ENCODE measurements at regions not wholly inside any gene's neighbourhood (a gene's known extent, or its start where the extent isn't known, plus 50 kb on each side); places are given as distances from the start of the nearest gene placed in this dataset.
"Not testable (repeated sequence)": the region's sequence is repeated elsewhere in the genome, so short reads cannot be mapped to it uniquely, and the experiment has no call there.

- POLR2A ChIA-PET = interaction anchor here (7.3 kb wide), 1 partner anchor 16 kb away, joined by 158 read pairs; a partner anchor contains a TSS
- Histone ChIP-seq H4K20me1 (ENCODE audit: insufficient read depth) (no peaks in the 10 kb centered on the region), H3K27me3 (ENCODE audit: insufficient read depth) (no peaks in the 10 kb centered on the region), H3K9ac (peak overlapping the region; percentile 83; the same call in 1 of the 2 replicates), H2AFZ (ENCODE audit: low read depth) (0 out of 2 replicates have a peak overlapping the region, but pooled peaks have one; percentile 53), H3K4me2 (peak overlapping the region; percentile 91; the same call in 1 of the 2 replicates), H3K27ac (ENCODE audit: low read depth in 2 of 2, low read length in 1 of 2) (peak overlapping the region in 1 of 2 experiments; percentile 85; a peak in 3 of 4 replicates), H3K79me2 (ENCODE audit: insufficient read depth) (peaks cover 12% of the 10 kb centered on the region; the same call in 1 of the 2 replicates), H3F3A (replicated peaks; ENCODE audit: insufficient read depth) (peaks cover 37% of the 10 kb centered on the region), H3K9me3 (no peaks in the 10 kb centered on the region), H3K36me3 (replicated peaks in 1 of 2; ENCODE audit: control insufficient read depth in 1 of 2, insufficient read depth in 2 of 2, low read length in 1 of 2) (no peaks in the 10 kb centered on the region), H3K9me2 (no peaks in the 10 kb centered on the region), H3K4me3 (ENCODE audit: low read depth in 2 of 2, low read length in 1 of 2) (no peak overlapping the region), H3K4me1 (ENCODE audit: control insufficient read depth in 1 of 2, insufficient read depth in 2 of 2, low read depth in 1 of 2, low read length in 1 of 2) (peaks cover 9 to 10% of the 10 kb centered on the region in 2 experiments; a peak in 3 of 4 replicates)
- DNase-seq = no peak
- TF ChIP-seq USF1 (IDR thresholded peaks at IDR 0.05; ENCODE audit: borderline replicate concordance, low read depth) = no peak
- CTCF ChIA-PET = interaction anchor here (0.8 to 1.7 kb wide), 4 partner anchors 34 to 879 kb away, joined by 3 to 7 read pairs (median 5); a partner anchor contains a TSS
- WGBS (ENCODE audit: low lambda C conversion rate) = 80% methylated on average over 7 of the region's 8 CpGs
Measured at GRCh38 chr6:27129917-27130316, 117.6 kb upstream of the PRSS16 start.

- ChIA-PET POLR2A (interaction anchor here (0.6 to 7.3 kb wide), 5 partner anchors 10 to 760 kb away, joined by 3 to 158 read pairs (median 3); a partner anchor contains a TSS), CTCF (interaction anchor here (0.8 to 1.7 kb wide), 8 partner anchors 35 to 880 kb away, joined by 3 to 7 read pairs (median 4); a partner anchor contains a TSS)
- Histone ChIP-seq H3K9me3 (no peaks in the 10 kb centered on the region), H3F3A (replicated peaks; ENCODE audit: insufficient read depth) (peaks cover 37% of the 10 kb centered on the region), H3K79me2 (ENCODE audit: insufficient read depth) (peaks cover 12% of the 10 kb centered on the region; the same call in 1 of the 2 replicates), H3K36me3 (replicated peaks in 1 of 2; ENCODE audit: control insufficient read depth in 1 of 2, insufficient read depth in 2 of 2, low read length in 1 of 2) (no peaks in the 10 kb centered on the region), H4K20me1 (ENCODE audit: insufficient read depth) (no peaks in the 10 kb centered on the region), H3K4me3 (ENCODE audit: low read depth in 2 of 2, low read length in 1 of 2) (peak overlapping the region; percentile 72 to 73), H3K4me1 (ENCODE audit: control insufficient read depth in 1 of 2, insufficient read depth in 2 of 2, low read depth in 1 of 2, low read length in 1 of 2) (peaks cover 9 to 10% of the 10 kb centered on the region in 2 experiments; a peak in 3 of 4 replicates), H3K9me2 (no peaks in the 10 kb centered on the region), H3K4me2 (peak overlapping the region; percentile 91), H3K27ac (ENCODE audit: low read depth in 2 of 2, low read length in 1 of 2) (peak overlapping the region; percentile 85 to 97), H2AFZ (ENCODE audit: low read depth) (peak overlapping the region; percentile 72), H3K27me3 (ENCODE audit: insufficient read depth) (no peaks in the 10 kb centered on the region), H3K9ac (peak overlapping the region; percentile 83)
- DNase-seq = no peak
- 11% methylated on average over 7 of the region's 7 CpGs for WGBS (ENCODE audit: low lambda C conversion rate)
- TF ChIP-seq USF2 (IDR thresholded peaks at IDR 0.05; ENCODE audit: borderline replicate concordance, low read depth, low read length) (no peak), TAF1 (IDR thresholded peaks at IDR 0.05; ENCODE audit: borderline replicate concordance, low read depth, low read length) (no peak), GABPA (IDR thresholded peaks at IDR 0.05; ENCODE audit: low read depth) (no peak), NRF1 (IDR thresholded peaks at IDR 0.05; ENCODE audit: low read depth, low read length) (no peak), FOXJ3 (CRISPR knock-in tag; IDR thresholded peaks at IDR 0.05) (no peak), TCF12 (IDR thresholded peaks at IDR 0.05) (no peak), GATA2 (CRISPR knock-in tag; IDR thresholded peaks at IDR 0.05) (no peak), TEAD4 (IDR thresholded peaks at IDR 0.05; ENCODE audit: borderline replicate concordance, insufficient read depth) (no peak), FOXM1 (IDR thresholded peaks at IDR 0.05; ENCODE audit: low read depth) (no peak), USF1 (IDR thresholded peaks at IDR 0.05; ENCODE audit: borderline replicate concordance, low read depth) (no peak), ZBTB33 (IDR thresholded peaks at IDR 0.05; ENCODE audit: borderline replicate concordance, low read depth) (no peak), FOSL2 (IDR thresholded peaks at IDR 0.05; ENCODE audit: borderline replicate concordance, low read depth) (no peak)
Measured at GRCh38 chr6:27130668-27131428, 116.7 kb upstream of the PRSS16 start.

GRCh38 chr6:27132282-27132531 is 115.3 kb upstream of the PRSS16 start:
- peaks cover 37% of the 10 kb centered on the region for H3F3A ChIP-seq (replicated peaks; ENCODE audit: insufficient read depth)
- H3K4me1 ChIP-seq (ENCODE audit: control insufficient read depth in 1 of 2, insufficient read depth in 2 of 2, low read depth in 1 of 2, low read length in 1 of 2) = peaks cover 6 to 10% of the 10 kb centered on the region in 2 experiments; a peak in 3 of 4 replicates
- peak overlapping the region; percentile 85 to 97 for H3K27ac ChIP-seq (ENCODE audit: low read depth in 2 of 2, low read length in 1 of 2)
- POLR2A ChIA-PET = interaction anchor here (0.5 to 7.3 kb wide), 26 partner anchors 13 to 1734 kb away, joined by 3 to 158 read pairs (median 4); a partner anchor contains a TSS
- H3K9ac ChIP-seq = peak overlapping the region; percentile 83
- peaks cover 0 to 11% of the 10 kb centered on the region in 2 experiments for H3K36me3 ChIP-seq (replicated peaks in 1 of 2; ENCODE audit: control insufficient read depth in 1 of 2, insufficient read depth in 2 of 2, low read length in 1 of 2)
- H3K27me3 ChIP-seq (ENCODE audit: insufficient read depth); CTCF ChIA-PET; H3K9me2 ChIP-seq; H3K9me3 ChIP-seq; DNase-seq; H4K20me1 ChIP-seq (ENCODE audit: insufficient read depth); H2AFZ ChIP-seq (ENCODE audit: low read depth): not testable (repeated sequence)
- under 1% methylated on average over 13 of the region's 14 CpGs for WGBS (ENCODE audit: low lambda C conversion rate)
- peak overlapping the region; percentile 91 for H3K4me2 ChIP-seq
- H3K79me2 ChIP-seq (ENCODE audit: insufficient read depth) = peaks cover 12% of the 10 kb centered on the region; the same call in 1 of the 2 replicates
- H3K4me3 ChIP-seq (ENCODE audit: low read depth in 2 of 2, low read length in 1 of 2) = peak overlapping the region; percentile 72 to 73
